Stimulated activated effector memory CD8-positive, alpha-beta T cell treated with anti-CD3 and anti-CD28 coated beads, Interleukin-12 subunit alpha, Interleukin-12 subunit beta, amount 100 ng/mL, for 72 hours (primary cell): ENCODE measurements at regions not wholly inside any gene's neighbourhood (a gene's known extent, or its start where the extent isn't known, plus 50 kb on each side); places are given as distances from the start of the nearest gene placed in this dataset.

Experiments
- ATAC-seq: fragments of 150-1000 bp; cut with Tn5 transposase; 2 replicates; pipeline ENCODE4 v1.10.0; 2021
- DNase-seq, 2 donors: peaks; one replicate each; pipeline ENCODE4 v3.0.0; 2021 to 2022; ENCODE audit warnings: low spot score in 2 of 2
- H3K27ac Mint-ChIP-seq: one replicate; pipeline ENCODE4 v1.8.0; 2022; ENCODE audit warnings: mild to moderate bottlenecking, mixed read lengths
- H3K36me3 Mint-ChIP-seq: one replicate; pipeline ENCODE4 v1.8.0; 2022; ENCODE audit warnings: mild to moderate bottlenecking, mixed read lengths
- H3K4me1 Mint-ChIP-seq: one replicate; pipeline ENCODE4 v1.8.0; 2022; ENCODE audit warnings: mixed read lengths
- H3K4me3 Mint-ChIP-seq: one replicate; pipeline ENCODE4 v1.8.0; 2022; ENCODE audit warnings: mild to moderate bottlenecking, mixed read lengths
- H3K9me3 Mint-ChIP-seq: one replicate; pipeline ENCODE4 v1.8.0; 2022; ENCODE audit warnings: mixed read lengths

GRCh38 chr16:73848993-73849392 is 447.6 kb upstream of the PSMD7 start:
- ATAC-seq (no peak), DNase-seq (no peak)
- Mint-ChIP-seq H3K9me3 (peaks cover 6% of the 10 kb centered on the region), H3K4me3 (no peak overlapping the region), H3K27ac (no peak overlapping the region), H3K4me1 (no peaks in the 10 kb centered on the region), H3K36me3 (no peaks in the 10 kb centered on the region)

- H3K4me3 Mint-ChIP-seq = no peak overlapping the region
- ATAC-seq (no peak), DNase-seq (no peak)
- H3K27ac Mint-ChIP-seq = no peak overlapping the region
- H3K36me3 Mint-ChIP-seq = no peaks in the 10 kb centered on the region
- no peaks in the 10 kb centered on the region for H3K4me1 Mint-ChIP-seq
- peaks cover 4% of the 10 kb centered on the region for H3K9me3 Mint-ChIP-seq
Measured at GRCh38 chr16:73847090-73847489, 449.5 kb upstream of the PSMD7 start.

DNA sequence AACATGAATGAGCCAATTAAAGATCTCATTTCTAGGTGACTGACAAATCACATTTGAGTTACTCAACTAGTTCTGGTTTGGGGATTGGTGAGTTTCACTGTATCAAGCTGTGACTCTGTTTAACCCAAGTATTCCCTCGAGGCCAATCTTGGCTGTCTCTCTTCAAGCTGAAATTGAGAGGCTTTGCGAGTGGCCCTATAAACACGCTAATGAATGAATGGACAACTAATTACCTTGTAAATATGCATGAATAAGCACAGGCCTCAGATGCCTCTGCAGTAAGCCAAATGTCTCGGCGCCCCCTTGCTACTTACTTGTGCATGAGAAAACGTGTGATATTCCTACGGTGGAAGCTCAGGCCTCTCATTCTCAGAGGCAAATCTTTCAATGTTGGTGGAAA is 450.3 kb upstream of the PSMD7 start:
- no peak for DNase-seq
- no peak for ATAC-seq
- Mint-ChIP-seq H3K36me3 (no peaks in the 10 kb centered on the region), H3K4me1 (no peaks in the 10 kb centered on the region), H3K4me3 (no peak overlapping the region), H3K27ac (no peak overlapping the region), H3K9me3 (peaks cover 4% of the 10 kb centered on the region)

DNA sequence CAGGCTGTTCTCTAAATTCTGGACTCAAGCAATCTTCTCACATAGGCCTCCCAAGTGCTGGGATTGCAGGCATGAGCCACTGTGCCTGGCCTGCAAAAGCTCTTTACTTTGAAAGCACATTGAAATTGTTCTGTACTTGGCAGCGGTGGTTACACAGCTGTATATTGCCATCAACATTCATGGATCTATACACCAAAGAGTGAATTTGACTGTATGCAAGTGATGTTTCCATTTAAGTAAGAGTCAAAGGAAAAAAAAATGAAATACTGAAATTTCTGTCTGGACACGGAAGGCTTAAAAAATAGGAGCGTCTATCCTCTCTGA is 450.6 kb upstream of the PSMD7 start:
- H3K4me3 Mint-ChIP-seq = no peak overlapping the region
- no peaks in the 10 kb centered on the region for H3K4me1 Mint-ChIP-seq
- ATAC-seq (no peak), DNase-seq (no peak)
- peaks cover 4% of the 10 kb centered on the region for H3K9me3 Mint-ChIP-seq
- H3K36me3 Mint-ChIP-seq = no peaks in the 10 kb centered on the region
- H3K27ac Mint-ChIP-seq = no peak overlapping the region

DNA sequence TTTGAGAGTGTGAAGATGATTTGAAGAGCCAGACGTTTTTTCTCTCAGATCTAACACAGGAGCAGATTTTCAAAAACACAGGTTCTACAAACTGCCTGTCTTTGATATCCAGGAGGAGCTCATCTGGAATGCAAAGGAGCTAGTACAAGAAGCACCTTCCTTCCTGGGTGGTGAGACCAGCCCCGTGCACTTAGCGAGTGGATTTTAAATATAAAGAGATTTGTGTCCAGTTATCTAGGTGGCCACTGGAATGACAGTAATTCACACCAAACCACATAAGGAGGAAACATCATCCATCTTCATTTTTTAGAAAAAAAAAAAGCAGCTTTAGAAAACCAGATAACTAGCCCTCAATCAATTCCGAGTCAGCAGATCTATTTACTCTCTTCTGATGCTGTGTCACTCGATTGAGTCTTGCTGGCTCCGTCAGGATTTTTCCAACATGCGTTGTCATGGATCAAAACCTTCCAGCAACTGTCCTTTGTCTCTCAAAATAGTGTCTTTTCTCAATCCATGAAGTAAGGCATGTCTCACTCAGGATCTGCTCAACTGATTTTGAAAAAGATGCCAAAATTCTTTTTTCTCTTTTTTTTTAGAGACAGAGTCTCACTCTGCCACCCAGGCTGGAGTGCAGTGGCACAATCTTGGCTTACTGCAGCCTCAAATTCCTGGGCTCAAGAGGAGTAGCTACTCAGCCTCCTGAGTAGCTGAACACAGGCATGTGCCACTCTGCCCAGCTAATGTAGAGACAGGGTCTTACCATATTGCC is 451.2 kb upstream of the PSMD7 start:
- H3K4me1 Mint-ChIP-seq = no peaks in the 10 kb centered on the region
- H3K9me3 Mint-ChIP-seq = peaks cover 4% of the 10 kb centered on the region
- ATAC-seq (no peak), DNase-seq (no peak)
- H3K27ac Mint-ChIP-seq = no peak overlapping the region
- no peaks in the 10 kb centered on the region for H3K36me3 Mint-ChIP-seq
- no peak overlapping the region for H3K4me3 Mint-ChIP-seq

DNA sequence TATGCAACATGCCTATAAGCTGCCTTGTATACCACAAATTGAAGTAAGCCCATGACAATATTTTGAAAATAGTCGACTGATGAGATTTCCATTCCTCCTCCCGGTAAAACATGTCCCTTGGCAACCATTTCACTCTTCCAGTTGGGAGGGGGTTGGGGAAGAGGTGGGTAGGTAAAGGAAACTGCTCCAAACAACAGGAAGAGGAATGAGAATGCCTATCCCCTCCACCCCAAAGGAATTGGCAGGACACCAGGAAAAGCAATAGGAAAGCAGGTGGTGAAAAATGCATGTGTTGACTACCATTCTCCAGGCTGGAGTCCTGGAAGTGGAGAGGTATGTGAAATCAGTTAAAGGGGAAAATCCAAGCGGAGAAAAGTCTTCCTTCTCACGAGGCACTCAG is 455.9 kb upstream of the PSMD7 start:
- H3K4me3 Mint-ChIP-seq = no peak overlapping the region
- ATAC-seq = no peak
- no peak overlapping the region for H3K27ac Mint-ChIP-seq
- no peaks in the 10 kb centered on the region for H3K36me3 Mint-ChIP-seq
- no peaks in the 10 kb centered on the region for H3K4me1 Mint-ChIP-seq
- H3K9me3 Mint-ChIP-seq = peaks cover 7% of the 10 kb centered on the region
- no peak for DNase-seq

GRCh38 chr16:73831220-73831619 is 465.4 kb upstream of the PSMD7 start:
- no peak overlapping the region for H3K27ac Mint-ChIP-seq
- H3K4me3 Mint-ChIP-seq = no peak overlapping the region
- DNase-seq = no peak
- H3K36me3 Mint-ChIP-seq = no peaks in the 10 kb centered on the region
- H3K9me3 Mint-ChIP-seq = peaks cover 3% of the 10 kb centered on the region
- no peaks in the 10 kb centered on the region for H3K4me1 Mint-ChIP-seq
- no peak for ATAC-seq

- no peak overlapping the region for H3K27ac Mint-ChIP-seq
- H3K36me3 Mint-ChIP-seq = no peaks in the 10 kb centered on the region
- H3K9me3 Mint-ChIP-seq = peaks cover 6% of the 10 kb centered on the region
- no peak overlapping the region for H3K4me3 Mint-ChIP-seq
- no peak for DNase-seq
- H3K4me1 Mint-ChIP-seq = no peaks in the 10 kb centered on the region
- no peak for ATAC-seq
Measured at GRCh38 chr16:73823205-73823849, 473.3 kb upstream of the PSMD7 start.

DNA sequence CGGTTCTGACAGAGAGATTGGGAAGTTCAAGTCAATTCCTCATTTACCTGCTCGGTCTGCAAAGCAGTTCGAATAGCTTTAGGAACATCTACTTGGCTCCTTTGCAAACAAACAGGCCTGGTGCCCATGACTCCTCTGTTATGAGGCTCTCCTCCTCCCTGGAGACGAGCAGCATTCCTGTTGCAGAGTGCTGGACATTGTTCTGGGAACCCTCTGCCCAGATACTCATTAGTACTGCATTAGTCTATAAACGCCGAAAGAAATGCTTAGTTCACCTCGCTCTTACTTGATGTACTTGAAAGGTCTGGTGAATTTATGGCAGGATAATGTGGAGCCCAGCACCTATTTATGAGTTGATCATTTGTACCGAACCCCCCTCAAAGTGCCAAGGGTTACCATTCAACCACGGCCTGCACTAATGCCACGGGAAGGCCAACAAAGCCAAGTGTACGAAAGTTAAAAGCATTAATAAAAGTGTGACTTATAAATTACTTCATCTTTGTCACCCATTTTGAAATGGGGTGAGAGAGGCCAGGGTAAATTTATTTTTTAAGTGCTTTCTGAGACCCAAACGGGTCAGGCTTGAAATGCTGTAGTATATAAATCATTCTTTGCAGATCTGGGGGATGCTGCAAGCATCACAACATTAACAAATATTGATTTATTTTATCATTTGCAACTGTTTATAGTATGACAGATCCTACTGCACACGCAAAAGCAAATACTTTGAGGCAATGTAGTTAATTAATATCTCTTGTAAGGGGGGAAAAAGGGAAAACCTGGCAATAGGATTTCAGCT is 478.9 kb upstream of the PSMD7 start:
- Mint-ChIP-seq H3K4me1 (no peaks in the 10 kb centered on the region), H3K36me3 (no peaks in the 10 kb centered on the region), H3K27ac (no peak overlapping the region), H3K9me3 (peaks cover 3% of the 10 kb centered on the region), H3K4me3 (no peak overlapping the region)
- DNase-seq = no peak
- no peak for ATAC-seq

- ATAC-seq (no peak), DNase-seq (no peak)
- Mint-ChIP-seq H3K4me3 (no peak overlapping the region), H3K27ac (no peak overlapping the region), H3K9me3 (peaks cover 3% of the 10 kb centered on the region), H3K4me1 (no peaks in the 10 kb centered on the region), H3K36me3 (no peaks in the 10 kb centered on the region)
Measured at GRCh38 chr16:73813527-73813926, 483.1 kb upstream of the PSMD7 start.

DNA sequence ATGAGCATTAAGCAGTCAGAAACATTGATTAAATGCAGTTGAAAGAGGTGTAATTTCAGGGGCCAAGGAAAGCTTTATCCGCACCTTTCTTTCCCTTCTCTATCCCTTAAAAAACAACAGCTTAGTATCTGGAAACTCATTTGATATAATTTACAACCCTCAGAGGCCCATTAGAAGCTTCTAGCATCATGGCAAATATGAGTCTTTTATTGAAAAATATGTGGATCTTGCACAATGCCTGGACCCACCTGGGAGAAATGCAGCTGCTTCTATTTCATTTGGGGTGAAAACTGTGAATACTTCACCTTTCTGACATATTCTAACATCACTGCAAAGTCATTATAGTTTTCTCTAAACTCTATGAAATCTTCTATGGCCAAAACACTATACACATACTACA is 492.2 kb upstream of the PSMD7 start:
- ATAC-seq (no peak), DNase-seq (no peak)
- Mint-ChIP-seq H3K4me1 (no peaks in the 10 kb centered on the region), H3K9me3 (peaks cover 9% of the 10 kb centered on the region), H3K27ac (no peak overlapping the region), H3K36me3 (no peaks in the 10 kb centered on the region), H3K4me3 (no peak overlapping the region)

DNA sequence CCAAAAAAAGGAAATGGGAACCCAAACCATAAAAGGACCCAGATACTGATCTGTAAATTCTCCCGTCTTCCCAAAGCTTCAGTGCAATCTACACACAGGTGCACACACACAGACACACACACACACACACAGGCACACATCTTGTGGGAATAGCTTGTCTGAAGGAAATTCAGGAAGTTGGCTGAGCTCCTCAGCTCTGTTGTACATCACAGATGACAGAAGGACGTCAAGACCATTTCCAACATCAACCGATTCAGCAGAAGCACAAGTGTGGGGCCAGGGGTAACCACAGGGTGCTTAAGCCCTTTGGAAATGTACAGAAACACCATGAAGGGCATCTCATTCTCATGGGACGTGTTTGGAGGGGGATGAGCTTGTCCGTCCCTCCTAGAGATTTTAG is 498.1 kb upstream of the PSMD7 start:
- ATAC-seq (no peak), DNase-seq (no peak)
- H3K36me3 Mint-ChIP-seq = no peaks in the 10 kb centered on the region
- H3K4me3 Mint-ChIP-seq = no peak overlapping the region
- H3K27ac Mint-ChIP-seq = no peak overlapping the region
- no peaks in the 10 kb centered on the region for H3K4me1 Mint-ChIP-seq
- H3K9me3 Mint-ChIP-seq = peaks cover 9% of the 10 kb centered on the region

DNA sequence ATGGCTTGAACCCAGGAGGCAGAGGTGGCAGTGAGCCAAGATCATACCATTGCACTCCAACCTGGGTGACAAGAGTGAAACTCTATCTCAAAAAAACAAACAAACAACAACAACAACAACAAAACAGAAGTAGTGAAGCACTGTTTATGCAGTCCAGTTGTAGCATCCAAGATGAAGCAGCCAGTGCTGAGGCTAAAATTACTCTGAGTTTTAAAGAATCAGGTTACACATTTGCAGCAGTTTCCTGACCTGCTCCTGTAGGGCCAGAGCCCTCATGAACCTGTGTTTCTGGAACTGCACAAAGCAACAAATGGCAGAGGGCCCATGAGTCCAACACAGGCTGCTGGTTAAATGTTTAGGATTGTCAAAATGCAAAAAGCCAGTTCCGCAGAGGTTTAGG is 499.5 kb upstream of the PSMD7 start:
- Mint-ChIP-seq H3K9me3 (peaks cover 9% of the 10 kb centered on the region), H3K4me1 (no peaks in the 10 kb centered on the region), H3K36me3 (no peaks in the 10 kb centered on the region), H3K4me3 (no peak overlapping the region), H3K27ac (no peak overlapping the region)
- ATAC-seq (no peak), DNase-seq (no peak)

- no peak for ATAC-seq
- DNase-seq = no peak
- H3K4me1 Mint-ChIP-seq = no peaks in the 10 kb centered on the region
- no peak overlapping the region for H3K27ac Mint-ChIP-seq
- H3K36me3 Mint-ChIP-seq = no peaks in the 10 kb centered on the region
- no peak overlapping the region for H3K4me3 Mint-ChIP-seq
- H3K9me3 Mint-ChIP-seq = peaks cover 9% of the 10 kb centered on the region
Measured at GRCh38 chr16:73796241-73796640, 500.4 kb upstream of the PSMD7 start.

DNA sequence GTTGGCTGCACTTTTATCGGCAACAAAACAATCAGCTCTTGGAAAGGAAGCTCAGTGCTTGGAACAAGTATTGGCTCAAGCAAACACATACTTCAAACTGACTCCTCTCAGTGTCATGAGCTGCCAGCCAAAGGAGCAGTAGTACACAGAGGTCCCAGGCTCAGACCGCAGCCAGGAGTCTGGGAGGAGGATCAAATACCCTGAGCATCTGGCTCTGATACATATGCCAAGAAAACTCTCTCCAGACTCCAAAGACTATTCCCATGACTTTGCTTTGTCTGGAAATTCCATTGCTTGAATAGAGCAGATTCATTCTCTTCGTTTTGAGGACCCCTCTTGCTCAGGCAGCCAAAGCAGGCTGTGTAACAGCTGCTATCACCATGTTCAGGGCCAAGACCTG is 501.6 kb upstream of the PSMD7 start:
- no peak for ATAC-seq
- Mint-ChIP-seq H3K27ac (no peak overlapping the region), H3K9me3 (peaks cover 6% of the 10 kb centered on the region), H3K36me3 (no peaks in the 10 kb centered on the region), H3K4me1 (no peaks in the 10 kb centered on the region), H3K4me3 (no peak overlapping the region)
- DNase-seq = no peak

GRCh38 chr16:73793871-73794437 is 502.7 kb upstream of the PSMD7 start:
- Mint-ChIP-seq H3K4me1 (no peaks in the 10 kb centered on the region), H3K9me3 (peaks cover 6% of the 10 kb centered on the region)

More at GRCh38 chr16:73793871-73794437, 502.7 kb upstream of the PSMD7 start:
- Mint-ChIP-seq H3K36me3 (no peaks in the 10 kb centered on the region), H3K27ac (no peak overlapping the region), H3K4me3 (no peak overlapping the region)
- ATAC-seq (no peak), DNase-seq (no peak)
